NB4 (cell line): ENCODE measurements at regions not wholly inside any gene's neighbourhood (a gene's known extent, or its start where the extent isn't known, plus 50 kb on each side); places are given as distances from the start of the nearest gene placed in this dataset.

Source experiments
- DNase-seq: peaks from one replicate; pipeline ENCODE4 v3.0.0; 2010; ENCODE audit warnings: low read depth
- H3K4me3 ChIP-seq: one replicate; pipeline ENCODE4 v1.5.1; 2011; ENCODE audit warnings: mild to moderate bottlenecking, low read depth, low read length, moderate library complexity
- MYC ChIP-seq: IDR thresholded peaks from 2 replicates; pipeline ENCODE4 v1.6.1; 2011; ENCODE audit warnings: low read depth, low read length
- POLR2A ChIP-seq: IDR thresholded peaks from 2 replicates; pipeline ENCODE4 v1.6.1; 2011; ENCODE audit warnings: mild to moderate bottlenecking; ENCODE audit not compliant: insufficient read length; ENCODE audit errors: extremely low read depth
- TF ChIP-seq, protein P1 (sequence below): IDR thresholded peaks from 2 replicates; pipeline ENCODE4 v1.6.1; 2011; ENCODE audit warnings: low read depth, low read length
- TF ChIP-seq, protein P2 (sequence below): IDR thresholded peaks from one replicate; pipeline ENCODE4 v1.5.1; 2012; ENCODE audit warnings: low read depth, low read length

DNA sequence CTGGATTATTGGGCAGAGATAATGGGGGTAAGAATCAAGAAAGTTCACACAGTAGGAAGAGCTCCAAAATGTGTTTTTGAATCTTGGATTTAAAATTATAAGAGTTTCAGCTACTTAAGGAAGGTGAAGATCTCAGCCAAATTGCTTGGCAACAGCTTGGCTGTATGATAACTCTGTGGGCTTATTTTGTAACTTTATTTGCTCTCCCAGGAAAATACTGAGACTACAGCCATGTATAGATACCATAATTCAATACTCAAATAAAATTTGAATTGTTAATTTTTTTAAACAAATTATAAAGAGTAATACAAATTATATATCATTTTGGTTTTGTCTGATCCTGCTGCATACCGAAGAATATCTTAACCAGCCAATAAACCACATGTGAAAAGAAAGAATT, 129.5 kb upstream of the INPP4B start:
- no peak overlapping the region for H3K4me3 ChIP-seq
- TF ChIP-seq, protein P1, sequence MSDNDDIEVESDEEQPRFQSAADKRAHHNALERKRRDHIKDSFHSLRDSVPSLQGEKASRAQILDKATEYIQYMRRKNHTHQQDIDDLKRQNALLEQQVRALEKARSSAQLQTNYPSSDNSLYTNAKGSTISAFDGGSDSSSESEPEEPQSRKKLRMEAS, result no peak
- TF ChIP-seq MYC, result no peak
- TF ChIP-seq POLR2A, result no peak
- TF ChIP-seq, protein P2, sequence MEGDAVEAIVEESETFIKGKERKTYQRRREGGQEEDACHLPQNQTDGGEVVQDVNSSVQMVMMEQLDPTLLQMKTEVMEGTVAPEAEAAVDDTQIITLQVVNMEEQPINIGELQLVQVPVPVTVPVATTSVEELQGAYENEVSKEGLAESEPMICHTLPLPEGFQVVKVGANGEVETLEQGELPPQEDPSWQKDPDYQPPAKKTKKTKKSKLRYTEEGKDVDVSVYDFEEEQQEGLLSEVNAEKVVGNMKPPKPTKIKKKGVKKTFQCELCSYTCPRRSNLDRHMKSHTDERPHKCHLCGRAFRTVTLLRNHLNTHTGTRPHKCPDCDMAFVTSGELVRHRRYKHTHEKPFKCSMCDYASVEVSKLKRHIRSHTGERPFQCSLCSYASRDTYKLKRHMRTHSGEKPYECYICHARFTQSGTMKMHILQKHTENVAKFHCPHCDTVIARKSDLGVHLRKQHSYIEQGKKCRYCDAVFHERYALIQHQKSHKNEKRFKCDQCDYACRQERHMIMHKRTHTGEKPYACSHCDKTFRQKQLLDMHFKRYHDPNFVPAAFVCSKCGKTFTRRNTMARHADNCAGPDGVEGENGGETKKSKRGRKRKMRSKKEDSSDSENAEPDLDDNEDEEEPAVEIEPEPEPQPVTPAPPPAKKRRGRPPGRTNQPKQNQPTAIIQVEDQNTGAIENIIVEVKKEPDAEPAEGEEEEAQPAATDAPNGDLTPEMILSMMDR, result no peak
- DNase-seq, result no peak

DNA sequence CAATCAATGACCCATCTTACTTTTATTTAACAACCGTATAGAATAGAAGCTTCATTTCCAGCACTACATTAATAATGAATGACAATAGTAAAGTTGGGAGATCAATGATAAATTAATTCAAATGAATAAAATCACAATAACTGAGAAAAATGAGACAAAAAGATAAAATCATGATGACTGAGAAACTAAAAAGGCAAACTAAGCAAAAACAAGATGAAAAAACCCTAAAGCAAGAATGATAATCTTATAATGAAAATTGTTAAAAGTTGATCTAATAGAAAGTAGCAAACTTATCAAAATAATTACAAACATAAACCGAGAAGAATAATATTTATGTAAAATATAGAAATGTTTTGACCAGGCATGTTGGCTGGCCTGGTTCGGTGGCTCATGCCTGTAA, 130.4 kb upstream of the INPP4B start:
- DNase-seq, result no peak
- H3K4me3 ChIP-seq, result no peak overlapping the region
- no peak for TF ChIP-seq POLR2A
- TF ChIP-seq, protein P1, result no peak
- TF ChIP-seq, protein P2, result no peak
- no peak for TF ChIP-seq MYC

DNA sequence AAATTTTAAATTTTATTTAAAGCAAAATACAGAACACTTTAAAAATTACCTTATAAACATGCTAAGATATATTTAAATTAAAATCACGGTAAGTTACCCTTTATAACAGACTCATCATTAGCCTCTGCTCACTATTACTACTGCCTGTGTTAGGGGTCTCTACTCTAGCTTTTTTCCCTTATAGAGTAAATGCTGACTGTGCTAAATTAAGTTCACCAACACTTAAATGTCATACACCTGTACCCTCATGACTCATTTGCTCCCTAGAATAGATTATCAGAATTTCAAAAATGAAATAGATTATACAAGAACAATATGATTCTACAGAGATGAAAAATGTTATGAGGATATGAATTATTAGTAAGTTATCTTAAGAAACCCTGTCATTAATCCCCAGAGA, 131.1 kb upstream of the INPP4B start:
- no peak overlapping the region for H3K4me3 ChIP-seq
- TF ChIP-seq, protein P2, result no peak
- TF ChIP-seq MYC (no peak), POLR2A (no peak)
- TF ChIP-seq, protein P1, result no peak
- DNase-seq, result no peak

DNA sequence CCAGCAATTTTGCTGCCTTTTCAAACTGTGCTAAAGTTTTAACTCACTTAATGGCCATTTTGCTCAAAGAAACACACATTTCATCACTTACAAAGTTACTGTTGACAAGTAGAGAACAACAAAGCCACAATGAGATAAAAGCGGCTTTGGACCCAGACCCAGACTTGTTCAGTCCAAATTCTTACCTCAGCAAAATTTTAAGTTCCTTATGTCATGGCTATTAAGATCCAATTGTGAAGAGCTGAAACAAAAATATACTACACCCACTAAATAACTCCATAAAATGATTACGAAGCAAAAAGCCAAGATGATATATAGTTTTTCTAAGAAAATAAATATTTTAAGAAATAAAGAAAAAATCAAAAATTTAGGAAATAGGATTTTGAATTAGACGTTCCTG, 137.0 kb upstream of the INPP4B start:
- no peak for TF ChIP-seq POLR2A
- TF ChIP-seq, protein P2, result no peak
- TF ChIP-seq, protein P1, result no peak
- no peak for TF ChIP-seq MYC
- no peak overlapping the region for H3K4me3 ChIP-seq
- DNase-seq, result no peak

DNA sequence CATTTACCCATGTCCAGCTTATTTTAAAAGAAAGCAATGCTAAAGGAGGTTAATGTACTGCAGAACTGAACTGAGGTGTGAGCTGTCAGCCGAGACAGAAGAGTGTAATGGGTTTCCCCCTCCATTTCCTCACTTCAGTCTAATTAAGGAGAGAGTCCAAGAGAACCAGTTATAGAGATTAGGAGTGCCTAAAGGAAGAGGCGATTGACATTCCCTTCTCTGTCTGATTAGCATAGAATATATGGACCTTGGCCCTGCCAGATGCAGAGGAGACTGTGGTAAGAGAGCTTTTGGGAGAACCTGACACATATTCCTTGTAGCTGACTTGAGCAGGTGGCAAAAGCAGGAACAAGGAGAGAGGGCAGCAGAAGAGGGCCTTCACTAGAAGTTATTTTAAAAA, 137.5 kb upstream of the INPP4B start:
- no peak overlapping the region for H3K4me3 ChIP-seq
- no peak for DNase-seq
- TF ChIP-seq, protein P1, result no peak
- TF ChIP-seq POLR2A (no peak), MYC (no peak)
- TF ChIP-seq, protein P2, result no peak
